Hypothalamus (tissue), 51 donors: ENCODE measurements at regions not wholly inside any gene's neighbourhood (a gene's known extent, or its start where the extent isn't known, plus 50 kb on each side); places are given as distances from the start of the nearest gene placed in this dataset.
"Not testable (repeated sequence)": the region's sequence is repeated elsewhere in the genome, so short reads cannot be mapped to it uniquely, and the experiment has no call there.

ENCODE experiments used
- DNase-seq, 51 donors: peaks; one replicate each; lab custom pipeline; 2025; lab: John Stamatoyannopoulos, UW

GRCh38 chr18:78238404-78239089 is 741.1 kb upstream of the SALL3 start:
- no peak for DNase-seq

GRCh38 chr18:78239090-78239457 is 740.5 kb upstream of the SALL3 start:
- no peak for DNase-seq

- no peak for DNase-seq
Observed at GRCh38 chr18:78240101-78240500, 739.5 kb upstream of the SALL3 start.

- no peak for DNase-seq
Observed at GRCh38 chr18:78240627-78241252, 738.9 kb upstream of the SALL3 start.

- DNase-seq, result no peak
Observed at GRCh38 chr18:78241535-78242253, 737.9 kb upstream of the SALL3 start.

- no peak for DNase-seq
Observed at GRCh38 chr18:78242254-78242643, 737.4 kb upstream of the SALL3 start.

GRCh38 chr18:78242806-78243205 is 736.8 kb upstream of the SALL3 start:
- no peak for DNase-seq

- DNase-seq, result peak in 2 of 51 donors; percentile 7 to 18
Observed at GRCh38 chr18:78244779-78245178, 734.8 kb upstream of the SALL3 start.

- peak in 6 of 51 donors; percentile 14 to 47 (median 22) for DNase-seq
Observed at GRCh38 chr18:78245451-78245850, 734.2 kb upstream of the SALL3 start.

- DNase-seq, result no peak
Observed at GRCh38 chr18:78246050-78246449, 733.6 kb upstream of the SALL3 start.

- DNase-seq, result no peak
Observed at GRCh38 chr18:78246588-78246987, 733.0 kb upstream of the SALL3 start.

- no peak for DNase-seq
Observed at GRCh38 chr18:78247615-78248289, 731.9 kb upstream of the SALL3 start.

GRCh38 chr18:78255013-78255412 is 724.6 kb upstream of the SALL3 start:
- DNase-seq, result no peak

GRCh38 chr18:78268226-78268988 is 711.2 kb upstream of the SALL3 start:
- DNase-seq, result no peak

- no peak for DNase-seq
Observed at GRCh38 chr18:78271790-78272189, 707.8 kb upstream of the SALL3 start.

- no peak for DNase-seq
Observed at GRCh38 chr18:78273876-78274275, 705.7 kb upstream of the SALL3 start.

- not testable (repeated sequence) for DNase-seq
Observed at GRCh38 chr18:78283425-78283824, 696.2 kb upstream of the SALL3 start.

GRCh38 chr18:78292618-78293380 is 686.8 kb upstream of the SALL3 start:
- DNase-seq, result no peak

GRCh38 chr18:78293540-78293939 is 686.1 kb upstream of the SALL3 start:
- no peak for DNase-seq
